HEK293 (cell line): ENCODE measurements at regions not wholly inside any gene's neighbourhood (a gene's known extent, or its start where the extent isn't known, plus 50 kb on each side); places are given as distances from the start of the nearest gene placed in this dataset.

Experiments used
- CTCF ChIA-PET: fragments of 350-600 bp; formaldehyde crosslinking; extraction: SDS; loops from one replicate; lab custom pipeline; 2021; ENCODE audit warnings: antibody characterized with exemption; lab: Yijun Ruan, JAX
- POLR2A ChIA-PET: fragments of 300-600 bp; formaldehyde crosslinking; extraction: SDS; loops from one replicate; lab custom pipeline; 2020; ENCODE audit warnings: antibody characterized with exemption, inconsistent platforms; lab: Yijun Ruan, JAX
- H3K27ac ChIP-seq: fragments of 200-500 bp; sonication (Bioruptor generic); 2 replicates; pipeline ENCODE4 v1.5.1; 2014; ENCODE audit warnings: low read depth, low read length, control low read depth, inconsistent platforms; ENCODE audit errors: extremely low read depth
- H3K36me3 ChIP-seq, 2 experiments: fragments of 200-500 bp in 1 of 2; sonication (Bioruptor generic) in 1 of 2; 1 replicate in 1 of 2; 2 replicates in 1 of 2; pipeline ENCODE4 v1.5.1; 2014 to 2017; ENCODE audit warnings: inconsistent platforms in 2 of 2, low read length in 2 of 2; ENCODE audit not compliant: control insufficient read depth in 2 of 2, insufficient read depth in 1 of 2
- H3K4me1 ChIP-seq: fragments of 200-500 bp; sonication (Bioruptor generic); 2 replicates; pipeline ENCODE4 v1.5.1; 2014; ENCODE audit warnings: mild to moderate bottlenecking, low read length, inconsistent platforms; ENCODE audit not compliant: control insufficient read depth, insufficient read depth
- H3K4me3 ChIP-seq: 2 replicates; pipeline ENCODE4 v1.5.1; 2011; ENCODE audit warnings: low read depth, mild to moderate bottlenecking, control low read depth, low read length, moderate library complexity
- H3K9me3 ChIP-seq: fragments of 200-500 bp; sonication (Bioruptor generic); 2 replicates; pipeline ENCODE4 v1.5.1; 2014; ENCODE audit warnings: low read depth, low read length, inconsistent platforms; ENCODE audit not compliant: control insufficient read depth, insufficient read depth
- GLI4 ChIP-seq: fragments of 450-650 bp; formaldehyde crosslinking; IDR thresholded peaks from 2 replicates; pipeline ENCODE4 v1.5.1; 2016; ENCODE audit warnings: missing biosample characterization, missing genetic modification characterization
- HIC1 ChIP-seq: fragments of 450-650 bp; formaldehyde crosslinking; IDR thresholded peaks from 2 replicates; pipeline ENCODE4 v1.5.1; 2016; ENCODE audit warnings: missing biosample characterization, missing genetic modification characterization
- HOXA7 ChIP-seq: sonication (generic); formaldehyde crosslinking; IDR thresholded peaks from 2 replicates; pipeline ENCODE4 v1.8.1; 2022; ENCODE audit warnings: missing genetic modification reagents, borderline replicate concordance
- KLF1 ChIP-seq: fragments of 450-650 bp; formaldehyde crosslinking; IDR thresholded peaks from 2 replicates; pipeline ENCODE4 v1.5.1; 2016; ENCODE audit warnings: missing biosample characterization, missing genetic modification characterization
- KLF10 ChIP-seq: fragments of 450-650 bp; IDR thresholded peaks from 2 replicates; pipeline ENCODE4 v1.5.1; 2018; ENCODE audit warnings: missing biosample characterization, mild to moderate bottlenecking, missing genetic modification characterization
- MYNN ChIP-seq: fragments of 450-650 bp; formaldehyde crosslinking; IDR thresholded peaks from 2 replicates; pipeline ENCODE4 v1.5.1; 2016; ENCODE audit warnings: missing biosample characterization, missing genetic modification characterization, borderline replicate concordance
- MZF1 ChIP-seq: fragments of 450-650 bp; formaldehyde crosslinking; IDR thresholded peaks from 2 replicates; pipeline ENCODE4 v1.5.1; 2017; ENCODE audit warnings: missing biosample characterization, missing genetic modification characterization, borderline replicate concordance
- PRDM6 ChIP-seq: fragments of 450-650 bp; formaldehyde crosslinking; IDR thresholded peaks from 2 replicates; pipeline ENCODE4 v1.5.1; 2017; ENCODE audit warnings: missing biosample characterization, missing genetic modification characterization
- RBAK ChIP-seq: fragments of 450-650 bp; formaldehyde crosslinking; IDR thresholded peaks from 2 replicates; pipeline ENCODE4 v1.5.1; 2016; ENCODE audit warnings: missing biosample characterization, missing genetic modification characterization
- SETDB1 ChIP-seq: IDR thresholded peaks from one replicate; pipeline ENCODE4 v1.6.1; 2017; ENCODE audit warnings: mild to moderate bottlenecking, low read length, moderate library complexity, mixed read lengths; ENCODE audit not compliant: insufficient read length
- SP7 ChIP-seq: fragments of 450-650 bp; formaldehyde crosslinking; IDR thresholded peaks from 2 replicates; pipeline ENCODE4 v1.5.1; 2016; ENCODE audit warnings: missing biosample characterization, missing genetic modification characterization
- ZBTB44 ChIP-seq: fragments of 450-650 bp; IDR thresholded peaks from 2 replicates; pipeline ENCODE4 v1.5.1; 2018; ENCODE audit warnings: missing biosample characterization, mild to moderate bottlenecking, missing genetic modification characterization
- ZBTB7A ChIP-seq: fragments of 450-650 bp; formaldehyde crosslinking; IDR thresholded peaks from 2 replicates; pipeline ENCODE4 v1.5.1; 2016; ENCODE audit warnings: low read depth, missing biosample characterization, missing genetic modification characterization
- ZEB2 ChIP-seq: fragments of 450-650 bp; formaldehyde crosslinking; IDR thresholded peaks from 2 replicates; pipeline ENCODE4 v1.5.1; 2016; ENCODE audit warnings: missing biosample characterization, missing genetic modification characterization
- ZFP37 ChIP-seq: fragments of 450-650 bp; formaldehyde crosslinking; IDR thresholded peaks from 2 replicates; pipeline ENCODE4 v1.5.1; 2016; ENCODE audit warnings: missing biosample characterization, missing genetic modification characterization
- ZNF140 ChIP-seq: fragments of 450-650 bp; formaldehyde crosslinking; IDR thresholded peaks from 2 replicates; pipeline ENCODE4 v1.5.1; 2016; ENCODE audit warnings: missing biosample characterization, missing genetic modification characterization
- ZNF175 ChIP-seq: fragments of 450-650 bp; formaldehyde crosslinking; IDR thresholded peaks from 2 replicates; pipeline ENCODE4 v1.5.1; 2016; ENCODE audit warnings: missing biosample characterization, missing genetic modification characterization
- ZNF274 ChIP-seq, 2 experiments: fragments of 200-500 bp in 1 of 2; fragments of 450-650 bp in 1 of 2; sonication (Bioruptor generic) in 1 of 2; formaldehyde crosslinking in 1 of 2; IDR thresholded peaks; 2 replicates each; pipeline versions ENCODE4 v1.5.1 to v1.6.1; 2014 to 2016; ENCODE audit warnings: borderline replicate concordance in 1 of 2, inconsistent platforms in 1 of 2, low read length in 1 of 2, missing biosample characterization in 1 of 2, missing genetic modification characterization in 1 of 2
- ZNF560 ChIP-seq: fragments of 450-650 bp; formaldehyde crosslinking; IDR thresholded peaks from 2 replicates; pipeline ENCODE4 v1.5.1; 2017; ENCODE audit warnings: missing biosample characterization, missing genetic modification characterization, borderline replicate concordance
- ZNF585B ChIP-seq: fragments of 450-650 bp; formaldehyde crosslinking; IDR thresholded peaks from 2 replicates; pipeline ENCODE4 v1.5.1; 2016; ENCODE audit warnings: missing biosample characterization, missing genetic modification characterization
- ZNF621 ChIP-seq: fragments of 450-650 bp; formaldehyde crosslinking; IDR thresholded peaks from 2 replicates; pipeline ENCODE4 v1.5.1; 2017; ENCODE audit warnings: missing biosample characterization, missing genetic modification characterization
- ZNF629 ChIP-seq: fragments of 450-650 bp; formaldehyde crosslinking; IDR thresholded peaks from 2 replicates; pipeline ENCODE4 v1.5.1; 2017; ENCODE audit warnings: missing biosample characterization, missing genetic modification characterization
- ZNF664 ChIP-seq: fragments of 450-650 bp; formaldehyde crosslinking; IDR thresholded peaks from 2 replicates; pipeline ENCODE4 v1.5.1; 2016; ENCODE audit warnings: missing biosample characterization, missing genetic modification characterization
- ZNF768 ChIP-seq: fragments of 450-650 bp; formaldehyde crosslinking; IDR thresholded peaks from 2 replicates; pipeline ENCODE4 v1.5.1; 2018; ENCODE audit warnings: missing biosample characterization, mild to moderate bottlenecking, missing genetic modification characterization
- ZNF792 ChIP-seq: fragments of 450-650 bp; formaldehyde crosslinking; IDR thresholded peaks from 2 replicates; pipeline ENCODE4 v1.5.1; 2016; ENCODE audit warnings: missing biosample characterization, missing genetic modification characterization
- ZNF830 ChIP-seq: fragments of 450-650 bp; IDR thresholded peaks from 2 replicates; pipeline ENCODE4 v1.5.0; 2018; ENCODE audit warnings: missing biosample characterization, missing genetic modification characterization, low read depth, mild to moderate bottlenecking, moderate library complexity
- ZSCAN30 ChIP-seq: fragments of 450-650 bp; IDR thresholded peaks from 2 replicates; pipeline ENCODE4 v1.5.1; 2018; ENCODE audit warnings: missing biosample characterization, mild to moderate bottlenecking, missing genetic modification characterization, moderate library complexity
- ZSCAN4 ChIP-seq: fragments of 450-650 bp; formaldehyde crosslinking; IDR thresholded peaks from 2 replicates; pipeline ENCODE4 v1.5.1; 2017; ENCODE audit warnings: missing biosample characterization, missing genetic modification characterization
- ZSCAN5A ChIP-seq: fragments of 450-650 bp; formaldehyde crosslinking; IDR thresholded peaks from 2 replicates; pipeline ENCODE4 v1.5.1; 2016; ENCODE audit warnings: missing biosample characterization, missing genetic modification characterization

GRCh38 chr13:21321269-21321668 lies 137.8 kb downstream of the ZDHHC20 start:
- ChIA-PET POLR2A (no interaction called here), CTCF (no interaction called here)
- Histone ChIP-seq H3K27ac (no peak overlapping the region), H3K9me3 (no peaks in the 10 kb centered on the region), H3K36me3 (no peaks in the 10 kb centered on the region), H3K4me1 (no peaks in the 10 kb centered on the region), H3K4me3 (no peak overlapping the region)
- TF ChIP-seq HOXA7 (CRISPR knock-in tag) (no peak), ZNF140 (tag by site-specific recombination) (no peak), ZSCAN4 (tag by site-specific recombination) (no peak), GLI4 (no peak), ZNF585B (tag by site-specific recombination) (no peak), KLF10 (tag by site-specific recombination) (no peak), RBAK (tag by site-specific recombination) (no peak), ZNF792 (tag by site-specific recombination) (no peak), ZNF629 (tag by site-specific recombination) (no peak), ZNF664 (tag by site-specific recombination) (no peak), ZSCAN5A (tag by site-specific recombination) (no peak), PRDM6 (tag by site-specific recombination) (no peak), MZF1 (tag by site-specific recombination) (no peak), ZBTB44 (tag by site-specific recombination) (no peak), SETDB1 (no peak), ZBTB7A (tag by site-specific recombination) (no peak), SP7 (no peak), KLF1 (tag by site-specific recombination) (no peak)

GRCh38 chr13:21322327-21322965 lies 136.7 kb downstream of the ZDHHC20 start:
- H3K27ac ChIP-seq, result no peak overlapping the region
- POLR2A ChIA-PET, result no interaction called here
- TF ChIP-seq ZFP37 (no peak), ZNF621 (no peak), MYNN (tag by site-specific recombination) (no peak), ZNF175 (no peak), ZEB2 (no peak), HIC1 (tag by site-specific recombination) (no peak), ZNF274 (IDR thresholded peaks at IDR 0.05; ENCODE audit: low read length) (no peak), ZNF274 (tag by site-specific recombination; IDR thresholded peaks at IDR 0.05; ENCODE audit: borderline replicate concordance) (no peak), ZSCAN30 (no peak), ZNF560 (no peak), ZNF830 (tag by site-specific recombination) (no peak), ZNF768 (tag by site-specific recombination) (no peak)
- TF ChIP-seq, all 188 proteins: peak for 0
- CTCF ChIA-PET, result interaction anchor here (0.7 kb wide), 1 partner anchor 94 kb away, joined by 3 read pairs; no protein-coding TSS in a partner anchor
- Histone ChIP-seq H3K9me3 (no peaks in the 10 kb centered on the region), H3K4me3 (no peak overlapping the region), H3K36me3 (no peaks in the 10 kb centered on the region), H3K4me1 (no peaks in the 10 kb centered on the region)
